SK-N-SH (cell line): ENCODE measurements at regions not wholly inside any gene's neighbourhood (a gene's known extent, or its start where the extent isn't known, plus 50 kb on each side); places are given as distances from the start of the nearest gene placed in this dataset.

ENCODE experiments used
- CTCF ChIA-PET: fragments of 300-600, 350-600 bp; formaldehyde crosslinking; extraction: SDS; loops from one replicate; lab custom pipeline; 2021; lab: Yijun Ruan, JAX
- POLR2A ChIA-PET: fragments of 350-600 bp; sonication (Branson Sonifier 250); formaldehyde crosslinking; extraction: SDS; loops from one replicate; lab custom pipeline; 2020; ENCODE audit warnings: antibody characterized with exemption, inconsistent platforms; lab: Yijun Ruan, JAX
- DNase-seq: peaks from one replicate; pipeline ENCODE4 v3.0.0; 2012
- H2AFZ ChIP-seq: fragments of 200-600 bp; sonication (generic); 2 replicates; pipeline ENCODE4 v1.8.1; 2016; ENCODE audit warnings: antibody characterized with exemption, mild to moderate bottlenecking, low read depth
- H3F3A ChIP-seq: fragments of 200-600 bp; sonication (generic); replicated peaks from 2 replicates; pipeline ENCODE3; 2016; ENCODE audit warnings: antibody characterized with exemption, mild to moderate bottlenecking; ENCODE audit not compliant: insufficient read depth
- H3K27ac ChIP-seq, 2 experiments: fragments of 200-500 bp in 1 of 2; fragments of 200-600 bp in 1 of 2; sonication (Bioruptor generic) in 1 of 2; sonication (generic), shearing (Covaris generic) in 1 of 2; 2 replicates each; pipeline versions ENCODE4 v1.5.1 to v1.6.1; 2014 to 2016; ENCODE audit warnings: low read depth in 2 of 2, inconsistent platforms in 1 of 2, low read length in 1 of 2, mild to moderate bottlenecking in 1 of 2, mixed read lengths in 1 of 2
- H3K27me3 ChIP-seq: fragments of 200-600 bp; sonication (generic), shearing (Covaris generic); 2 replicates; pipeline ENCODE4 v1.6.1; 2016; ENCODE audit warnings: mixed run types; ENCODE audit not compliant: insufficient read depth
- H3K36me3 ChIP-seq, 2 experiments: fragments of 200-500 bp in 1 of 2; fragments of 200-600 bp in 1 of 2; sonication (Bioruptor generic) in 1 of 2; sonication (generic) in 1 of 2; replicated peaks in 1 of 2; 2 replicates each; pipeline versions ENCODE3 to v1.5.1; 2014 to 2016; ENCODE audit warnings: low read length in 1 of 2, mild to moderate bottlenecking in 1 of 2; ENCODE audit not compliant: insufficient read depth in 2 of 2, control insufficient read depth in 1 of 2
- H3K4me1 ChIP-seq, 2 experiments: fragments of 200-500 bp in 1 of 2; fragments of 200-600 bp in 1 of 2; sonication (Bioruptor generic) in 1 of 2; sonication (generic), shearing (Covaris generic) in 1 of 2; 2 replicates each; pipeline versions ENCODE4 v1.5.1 to v1.6.1; 2014 to 2016; ENCODE audit warnings: low read depth in 1 of 2, low read length in 1 of 2, mixed run types in 1 of 2; ENCODE audit not compliant: insufficient read depth in 2 of 2, control insufficient read depth in 1 of 2
- H3K4me2 ChIP-seq: fragments of 200-600 bp; sonication (generic), shearing (Covaris generic); 2 replicates; pipeline ENCODE4 v1.6.1; 2017; ENCODE audit warnings: mixed run types
- H3K4me3 ChIP-seq, 2 experiments: fragments of 200-500 bp in 1 of 2; fragments of 200-600 bp in 1 of 2; sonication (Bioruptor generic) in 1 of 2; sonication (generic), shearing (Covaris generic) in 1 of 2; 2 replicates each; pipeline versions ENCODE4 v1.5.1 to v1.8.1; 2014 to 2016; ENCODE audit warnings: low read depth in 2 of 2, inconsistent platforms in 1 of 2, low read length in 1 of 2, mild to moderate bottlenecking in 1 of 2, mixed read lengths in 1 of 2, moderate library complexity in 1 of 2
- H3K79me2 ChIP-seq: fragments of 200-600 bp; sonication (generic); 2 replicates; pipeline ENCODE4 v1.8.1; 2017; ENCODE audit warnings: mild to moderate bottlenecking; ENCODE audit not compliant: insufficient read depth
- H3K9ac ChIP-seq: fragments of 200-600 bp; sonication (generic); 2 replicates; pipeline ENCODE4 v1.6.1; 2017; ENCODE audit warnings: mixed run types
- H3K9me2 ChIP-seq: fragments of 200-600 bp; sonication (generic); 2 replicates; pipeline ENCODE4 v1.6.1; 2017; ENCODE audit warnings: mixed run types
- H3K9me3 ChIP-seq: fragments of 200-600 bp; sonication (generic); 2 replicates; pipeline ENCODE4 v1.6.1; 2017; ENCODE audit warnings: mixed run types, mild to moderate bottlenecking, moderate library complexity
- H4K20me1 ChIP-seq: fragments of 200-600 bp; sonication (generic); 2 replicates; pipeline ENCODE4 v1.6.1; 2017; ENCODE audit warnings: mild to moderate bottlenecking, mixed run types; ENCODE audit not compliant: insufficient read depth
- CHD2 ChIP-seq: fragments of 150-350 bp; IDR thresholded peaks from 2 replicates; pipeline ENCODE4 v1.6.1; 2018; ENCODE audit warnings: low read length; ENCODE audit not compliant: partially characterized antibody
- ELF1 ChIP-seq: IDR thresholded peaks from 2 replicates; pipeline ENCODE4 v1.4.0; 2012
- EZH2phosphoT487 ChIP-seq: fragments of 200-600 bp; sonication (generic); IDR thresholded peaks from 2 replicates; pipeline ENCODE4 v1.6.1; 2017; ENCODE audit warnings: low read depth, mixed run types, mild to moderate bottlenecking, antibody characterized with exemption, moderate library complexity, borderline replicate concordance
- FOXJ3 ChIP-seq: sonication (generic); formaldehyde crosslinking; IDR thresholded peaks from 2 replicates; pipeline ENCODE4 v1.5.1; 2020; ENCODE audit warnings: mild to moderate bottlenecking, missing genetic modification reagents
- FOXM1 ChIP-seq: IDR thresholded peaks from 2 replicates; pipeline ENCODE4 v1.4.0; 2012; ENCODE audit warnings: low read depth, mild to moderate bottlenecking
- GABPA ChIP-seq: IDR thresholded peaks from 2 replicates; pipeline ENCODE4 v1.4.0; 2012; ENCODE audit warnings: low read depth, mild to moderate bottlenecking
- GATA2 ChIP-seq: sonication (generic); formaldehyde crosslinking; IDR thresholded peaks from 2 replicates; pipeline ENCODE4 v1.5.0; 2020; ENCODE audit warnings: mild to moderate bottlenecking, missing genetic modification reagents
- RFX5 ChIP-seq: IDR thresholded peaks from 2 replicates; pipeline ENCODE4 v1.6.1; 2012; ENCODE audit warnings: mild to moderate bottlenecking, improper control_type of control experiment, low read length
- SMC3 ChIP-seq: IDR thresholded peaks from 2 replicates; pipeline ENCODE4 v1.6.1; 2012; ENCODE audit warnings: low read depth, low read length, improper control_type of control experiment
- TAF1 ChIP-seq: IDR thresholded peaks from 2 replicates; pipeline ENCODE4 v1.6.1; 2012; ENCODE audit warnings: low read depth, mild to moderate bottlenecking, low read length, moderate library complexity, borderline replicate concordance
- YY1 ChIP-seq: IDR thresholded peaks from 2 replicates; pipeline ENCODE4 v1.4.0; 2012; ENCODE audit warnings: low read depth, mild to moderate bottlenecking
- WGBS: methylation state at CpG from one replicate; pipeline ENCODE4 v1.1.6; 2017; ENCODE audit warnings: low lambda C conversion rate; 5-methylcytosine and 5-hydroxymethylcytosine counted together
- TF ChIP-seq, protein P1 (sequence below): IDR thresholded peaks from 2 replicates; pipeline ENCODE4 v1.6.1; 2012; ENCODE audit warnings: mild to moderate bottlenecking, low read depth, low read length, moderate library complexity
- TF ChIP-seq, protein P2 (sequence below): fragments of 150-350 bp; IDR thresholded peaks from 2 replicates; pipeline ENCODE4 v1.6.1; 2016; ENCODE audit warnings: mild to moderate bottlenecking, low read depth, low read length

DNA sequence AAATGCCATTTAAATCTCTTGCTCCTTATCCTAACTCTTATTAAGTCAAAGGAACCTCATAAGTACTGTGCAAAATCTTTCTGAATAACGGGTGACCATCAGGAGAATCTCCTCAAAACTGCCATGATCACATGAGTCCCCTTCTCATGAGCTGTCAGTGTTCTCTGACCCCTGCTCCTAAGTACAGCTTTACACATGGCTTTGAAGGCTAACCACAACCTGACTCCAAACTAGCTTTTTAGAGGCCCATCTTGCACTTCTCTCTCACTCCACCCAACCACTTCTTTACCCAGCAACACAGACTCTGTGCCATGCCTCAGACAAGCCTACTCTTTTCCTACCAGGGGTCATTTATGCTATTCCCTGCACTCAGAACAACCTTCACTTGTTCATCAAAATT, 253.8 kb downstream of the GPD2 start:
- ChIA-PET POLR2A (no interaction called here), CTCF (no interaction called here)
- H3K27ac ChIP-seq = no peak overlapping the region
- H3F3A ChIP-seq = no peaks in the 10 kb centered on the region
- DNase-seq = no peak
- no peaks in the 10 kb centered on the region for H3K36me3 ChIP-seq
- no peak overlapping the region for H3K9ac ChIP-seq
- H3K4me2 ChIP-seq = no peak overlapping the region
- H3K4me3 ChIP-seq = no peak overlapping the region
- 7% methylated on average over 1 of the region's 1 CpG for WGBS
- H3K79me2 ChIP-seq = no peaks in the 10 kb centered on the region
- H3K27me3 ChIP-seq = peaks cover 6% of the 10 kb centered on the region; the same call in 1 of the 2 replicates
- H2AFZ ChIP-seq = no peak overlapping the region
- no peaks in the 10 kb centered on the region for H3K9me2 ChIP-seq
- TF ChIP-seq, protein P1, sequence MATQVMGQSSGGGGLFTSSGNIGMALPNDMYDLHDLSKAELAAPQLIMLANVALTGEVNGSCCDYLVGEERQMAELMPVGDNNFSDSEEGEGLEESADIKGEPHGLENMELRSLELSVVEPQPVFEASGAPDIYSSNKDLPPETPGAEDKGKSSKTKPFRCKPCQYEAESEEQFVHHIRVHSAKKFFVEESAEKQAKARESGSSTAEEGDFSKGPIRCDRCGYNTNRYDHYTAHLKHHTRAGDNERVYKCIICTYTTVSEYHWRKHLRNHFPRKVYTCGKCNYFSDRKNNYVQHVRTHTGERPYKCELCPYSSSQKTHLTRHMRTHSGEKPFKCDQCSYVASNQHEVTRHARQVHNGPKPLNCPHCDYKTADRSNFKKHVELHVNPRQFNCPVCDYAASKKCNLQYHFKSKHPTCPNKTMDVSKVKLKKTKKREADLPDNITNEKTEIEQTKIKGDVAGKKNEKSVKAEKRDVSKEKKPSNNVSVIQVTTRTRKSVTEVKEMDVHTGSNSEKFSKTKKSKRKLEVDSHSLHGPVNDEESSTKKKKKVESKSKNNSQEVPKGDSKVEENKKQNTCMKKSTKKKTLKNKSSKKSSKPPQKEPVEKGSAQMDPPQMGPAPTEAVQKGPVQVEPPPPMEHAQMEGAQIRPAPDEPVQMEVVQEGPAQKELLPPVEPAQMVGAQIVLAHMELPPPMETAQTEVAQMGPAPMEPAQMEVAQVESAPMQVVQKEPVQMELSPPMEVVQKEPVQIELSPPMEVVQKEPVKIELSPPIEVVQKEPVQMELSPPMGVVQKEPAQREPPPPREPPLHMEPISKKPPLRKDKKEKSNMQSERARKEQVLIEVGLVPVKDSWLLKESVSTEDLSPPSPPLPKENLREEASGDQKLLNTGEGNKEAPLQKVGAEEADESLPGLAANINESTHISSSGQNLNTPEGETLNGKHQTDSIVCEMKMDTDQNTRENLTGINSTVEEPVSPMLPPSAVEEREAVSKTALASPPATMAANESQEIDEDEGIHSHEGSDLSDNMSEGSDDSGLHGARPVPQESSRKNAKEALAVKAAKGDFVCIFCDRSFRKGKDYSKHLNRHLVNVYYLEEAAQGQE = no peak
- TF ChIP-seq GABPA (no peak), CHD2 (no peak), TAF1 (no peak), GATA2 (CRISPR knock-in tag) (no peak), FOXJ3 (CRISPR knock-in tag) (no peak), RFX5 (no peak), YY1 (no peak), ELF1 (no peak), EZH2phosphoT487 (no peak), SMC3 (no peak)
- TF ChIP-seq, protein P2, sequence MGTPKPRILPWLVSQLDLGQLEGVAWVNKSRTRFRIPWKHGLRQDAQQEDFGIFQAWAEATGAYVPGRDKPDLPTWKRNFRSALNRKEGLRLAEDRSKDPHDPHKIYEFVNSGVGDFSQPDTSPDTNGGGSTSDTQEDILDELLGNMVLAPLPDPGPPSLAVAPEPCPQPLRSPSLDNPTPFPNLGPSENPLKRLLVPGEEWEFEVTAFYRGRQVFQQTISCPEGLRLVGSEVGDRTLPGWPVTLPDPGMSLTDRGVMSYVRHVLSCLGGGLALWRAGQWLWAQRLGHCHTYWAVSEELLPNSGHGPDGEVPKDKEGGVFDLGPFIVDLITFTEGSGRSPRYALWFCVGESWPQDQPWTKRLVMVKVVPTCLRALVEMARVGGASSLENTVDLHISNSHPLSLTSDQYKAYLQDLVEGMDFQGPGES = no peak
- H3K9me3 ChIP-seq = no peaks in the 10 kb centered on the region
- H4K20me1 ChIP-seq = no peaks in the 10 kb centered on the region
- no peaks in the 10 kb centered on the region for H3K4me1 ChIP-seq

DNA sequence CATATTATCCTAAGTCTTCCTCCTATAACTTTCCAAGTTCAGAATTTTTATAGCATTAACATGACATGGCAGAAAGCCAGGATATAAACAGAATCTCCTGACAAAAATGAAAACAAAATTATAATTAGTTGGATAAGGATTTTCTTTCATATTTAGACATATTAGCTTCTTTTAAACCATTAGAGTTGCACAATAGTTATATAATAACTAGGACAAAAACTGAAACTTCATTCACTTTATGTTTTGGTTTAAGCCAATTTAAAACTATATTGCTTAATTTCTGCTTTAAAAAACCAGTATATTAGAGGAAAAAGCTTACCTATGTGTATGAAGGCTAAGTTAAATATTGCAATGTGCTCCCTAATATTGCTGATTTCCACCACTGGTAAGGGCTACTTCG, 254.8 kb downstream of the GPD2 start:
- H3K9ac ChIP-seq = no peak overlapping the region
- H3K27me3 ChIP-seq = peaks cover 8% of the 10 kb centered on the region; the same call in 1 of the 2 replicates
- H3K4me2 ChIP-seq = no peak overlapping the region
- CTCF ChIA-PET = no interaction called here
- H2AFZ ChIP-seq = no peak overlapping the region
- no peaks in the 10 kb centered on the region for H3K9me2 ChIP-seq
- POLR2A ChIA-PET = no interaction called here
- H3K27ac ChIP-seq = no peak overlapping the region
- no peaks in the 10 kb centered on the region for H3K79me2 ChIP-seq
- 0% methylated on average over 1 of the region's 1 CpG for whole genome bisulfite sequencing
- H3K36me3 ChIP-seq = no peaks in the 10 kb centered on the region
- H3K9me3 ChIP-seq = no peaks in the 10 kb centered on the region
- no peaks in the 10 kb centered on the region for H3K4me1 ChIP-seq
- TF ChIP-seq FOXM1 (no peak), EZH2phosphoT487 (no peak)
- TF ChIP-seq, all 33 proteins: peak for 0
- no peak for DNase-seq
- Histone ChIP-seq H3K4me3 (no peak overlapping the region), H4K20me1 (no peaks in the 10 kb centered on the region), H3F3A (no peaks in the 10 kb centered on the region)
